ENCODE measurements at regions not wholly inside any gene's neighbourhood (a gene's known extent, or its start where the extent isn't known, plus 50 kb on each side); places are given as distances from the start of the nearest gene placed in this dataset.

DNA sequence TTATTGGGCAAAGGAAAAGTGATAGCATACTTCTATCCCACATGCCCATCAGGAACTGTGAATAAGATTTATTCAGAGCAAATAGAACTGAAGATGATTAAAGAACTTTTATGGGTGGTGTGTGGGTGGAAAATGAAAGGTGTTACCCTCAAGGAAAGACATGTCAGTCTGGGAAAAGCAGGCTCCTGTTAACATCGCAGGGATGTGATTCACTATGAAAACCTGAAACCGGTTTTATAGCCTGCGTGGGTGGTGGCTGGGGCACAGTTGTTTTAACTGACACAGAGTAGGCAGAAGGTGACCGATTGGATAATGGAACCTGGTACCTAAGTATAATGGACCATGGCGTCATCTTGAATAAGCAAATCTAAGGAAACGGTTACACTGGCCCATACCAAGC, 61.3 kb upstream of the CASK start:
- H2AFZ ChIP-seq (ENCODE audit: insufficient read depth, low read depth, low read length, poor library complexity, severe bottlenecking) = no peak overlapping the region
- no peaks in the 10 kb centered on the region for H3K36me3 ChIP-seq (replicated peaks in 1 of 2; ENCODE audit: control extremely low read depth in 1 of 2, control insufficient read depth in 1 of 2, extremely low read depth in 1 of 2, insufficient read depth in 2 of 2, low read length in 1 of 2)
- H3K9me3 ChIP-seq (ENCODE audit: control extremely low read depth in 1 of 3, control insufficient read depth in 2 of 3, insufficient read depth in 1 of 3, low read length in 2 of 3) = no peaks in the 10 kb centered on the region
- H3K4me1 ChIP-seq (ENCODE audit: control insufficient read depth in 2 of 2, insufficient read depth in 2 of 2, low read length in 2 of 2) = no peaks in the 10 kb centered on the region
- Mint-ChIP-seq H3K4me3 (no peak overlapping the region), H3K4me1 (peaks cover 5% of the 10 kb centered on the region), H3K27ac (no peak overlapping the region), H3K9me3 (ENCODE audit: insufficient read depth) (peaks cover 3% of the 10 kb centered on the region), H3K27me3 (peaks cover 8% of the 10 kb centered on the region)
- TF ChIP-seq, protein P1, sequence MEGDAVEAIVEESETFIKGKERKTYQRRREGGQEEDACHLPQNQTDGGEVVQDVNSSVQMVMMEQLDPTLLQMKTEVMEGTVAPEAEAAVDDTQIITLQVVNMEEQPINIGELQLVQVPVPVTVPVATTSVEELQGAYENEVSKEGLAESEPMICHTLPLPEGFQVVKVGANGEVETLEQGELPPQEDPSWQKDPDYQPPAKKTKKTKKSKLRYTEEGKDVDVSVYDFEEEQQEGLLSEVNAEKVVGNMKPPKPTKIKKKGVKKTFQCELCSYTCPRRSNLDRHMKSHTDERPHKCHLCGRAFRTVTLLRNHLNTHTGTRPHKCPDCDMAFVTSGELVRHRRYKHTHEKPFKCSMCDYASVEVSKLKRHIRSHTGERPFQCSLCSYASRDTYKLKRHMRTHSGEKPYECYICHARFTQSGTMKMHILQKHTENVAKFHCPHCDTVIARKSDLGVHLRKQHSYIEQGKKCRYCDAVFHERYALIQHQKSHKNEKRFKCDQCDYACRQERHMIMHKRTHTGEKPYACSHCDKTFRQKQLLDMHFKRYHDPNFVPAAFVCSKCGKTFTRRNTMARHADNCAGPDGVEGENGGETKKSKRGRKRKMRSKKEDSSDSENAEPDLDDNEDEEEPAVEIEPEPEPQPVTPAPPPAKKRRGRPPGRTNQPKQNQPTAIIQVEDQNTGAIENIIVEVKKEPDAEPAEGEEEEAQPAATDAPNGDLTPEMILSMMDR (IDR thresholded peaks at IDR 0.05) = no peak
- TF ChIP-seq EZH2 (IDR thresholded peaks at IDR 0.05; ENCODE audit: borderline replicate concordance, insufficient read depth, low read depth, low read length, poor library complexity, severe bottlenecking) = no peak
- ATAC-seq (ENCODE audit: low read depth) (no peak), DNase-seq (no peak)
- WGBS (ENCODE audit: insufficient coverage) = 100% methylated on average over 5 of the region's 6 CpGs
- H3K4me2 ChIP-seq (replicated peaks; ENCODE audit: low read depth, low read length, poor library complexity, severe bottlenecking) = no peak overlapping the region
- no peak overlapping the region for H3K9ac ChIP-seq (ENCODE audit: low read length)
- no peaks in the 10 kb centered on the region for H3K27me3 ChIP-seq (replicated peaks in 1 of 4; ENCODE audit: control extremely low read depth in 1 of 4, control insufficient read depth in 3 of 4, insufficient read depth in 4 of 4, low read length in 3 of 4)
- H3K4me3 ChIP-seq (ENCODE audit: control extremely low read depth in 1 of 5, extremely low read depth in 1 of 5, insufficient read depth in 1 of 5, low read depth in 2 of 5, low read length in 4 of 5) = no peak overlapping the region
- H3K27ac ChIP-seq (ENCODE audit: low read length in 2 of 2) = no peak overlapping the region
- intact Hi-C loops (cut with micrococcal nuclease) = no loop called here
- no peaks in the 10 kb centered on the region for H4K20me1 ChIP-seq (ENCODE audit: control insufficient read depth, insufficient read depth, low read length, poor library complexity, severe bottlenecking)
- CTCF ChIA-PET = no interaction called here
- no peaks in the 10 kb centered on the region for H3K79me2 ChIP-seq (ENCODE audit: control insufficient read depth, insufficient read depth, low read length)
- POLR2A ChIA-PET = no interaction called here

DNA sequence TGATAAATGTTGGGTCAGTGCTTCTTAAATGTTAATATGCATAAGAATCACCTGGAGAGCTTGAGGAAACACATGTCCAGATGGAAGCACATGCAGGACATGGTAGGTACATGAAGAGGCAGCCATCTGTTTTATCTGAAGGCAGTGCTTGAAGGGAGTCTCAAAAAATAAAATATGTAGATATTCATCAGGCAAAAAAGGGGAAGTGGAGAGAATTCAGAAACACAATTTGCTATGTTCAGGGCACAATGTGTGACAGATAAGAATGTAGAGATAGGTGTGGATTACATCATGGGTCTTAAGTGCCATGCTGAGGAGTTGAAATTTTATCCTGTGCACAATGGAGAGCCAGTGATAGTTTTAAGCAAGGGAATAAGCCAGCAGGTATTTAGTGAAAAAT, 59.6 kb upstream of the CASK start:
- Histone ChIP-seq H3K27me3 (replicated peaks in 1 of 4; ENCODE audit: control extremely low read depth in 1 of 4, control insufficient read depth in 3 of 4, insufficient read depth in 4 of 4, low read length in 3 of 4) (no peaks in the 10 kb centered on the region), H3K4me1 (ENCODE audit: control insufficient read depth in 2 of 2, insufficient read depth in 2 of 2, low read length in 2 of 2) (no peaks in the 10 kb centered on the region), H3K4me2 (replicated peaks; ENCODE audit: low read depth, low read length, poor library complexity, severe bottlenecking) (no peak overlapping the region), H3K79me2 (ENCODE audit: control insufficient read depth, insufficient read depth, low read length) (no peaks in the 10 kb centered on the region), H4K20me1 (ENCODE audit: control insufficient read depth, insufficient read depth, low read length, poor library complexity, severe bottlenecking) (no peaks in the 10 kb centered on the region), H3K4me3 (ENCODE audit: control extremely low read depth in 1 of 5, extremely low read depth in 1 of 5, insufficient read depth in 1 of 5, low read depth in 2 of 5, low read length in 4 of 5) (no peak overlapping the region), H3K9me3 (ENCODE audit: control extremely low read depth in 1 of 3, control insufficient read depth in 2 of 3, insufficient read depth in 1 of 3, low read length in 2 of 3) (no peaks in the 10 kb centered on the region), H3K36me3 (replicated peaks in 1 of 2; ENCODE audit: control extremely low read depth in 1 of 2, control insufficient read depth in 1 of 2, extremely low read depth in 1 of 2, insufficient read depth in 2 of 2, low read length in 1 of 2) (no peaks in the 10 kb centered on the region), H3K27ac (ENCODE audit: low read length in 2 of 2) (no peak overlapping the region), H3K9ac (ENCODE audit: low read length) (no peak overlapping the region), H2AFZ (ENCODE audit: insufficient read depth, low read depth, low read length, poor library complexity, severe bottlenecking) (no peak overlapping the region)
- Mint-ChIP-seq H3K27ac (no peak overlapping the region), H3K9me3 (ENCODE audit: insufficient read depth) (peaks cover 3% of the 10 kb centered on the region), H3K4me1 (peaks cover 5% of the 10 kb centered on the region), H3K4me3 (no peak overlapping the region), H3K27me3 (peaks cover 8% of the 10 kb centered on the region)
- ChIA-PET POLR2A (no interaction called here), CTCF (no interaction called here)
- intact Hi-C loops (cut with micrococcal nuclease) = no loop called here
- TF ChIP-seq, protein P1 (IDR thresholded peaks at IDR 0.05) = no peak
- TF ChIP-seq EZH2 (IDR thresholded peaks at IDR 0.05; ENCODE audit: borderline replicate concordance, insufficient read depth, low read depth, low read length, poor library complexity, severe bottlenecking) = no peak
- DNase-seq = no peak
- ATAC-seq (ENCODE audit: low read depth) = no peak
